HG03442 (cell line): ENCODE measurements at regions not wholly inside any gene's neighbourhood (a gene's known extent, or its start where the extent isn't known, plus 50 kb on each side); places are given as distances from the start of the nearest gene placed in this dataset.

ENCODE experiments used
- ATAC-seq: cut with Tn5 transposase; IDR thresholded peaks from one replicate; pipeline ENCODE4 v1.9.1; 2021; ENCODE audit warnings: mild to moderate bottlenecking, moderate library complexity; ENCODE audit not compliant: unreplicated experiment

GRCh38 chr17:55829995-55830612 lies 79.3 kb downstream of the PCTP start:
- ATAC-seq, result no peak

GRCh38 chr17:55830699-55831471 lies 80.0 kb downstream of the PCTP start:
- ATAC-seq, result no peak

- ATAC-seq, result no peak
These were observed 82.5 kb downstream of the PCTP start for GRCh38 chr17:55833306-55833705.

- ATAC-seq, result no peak
These were observed 91.7 kb downstream of the PCTP start for GRCh38 chr17:55842405-55843158.

- no peak for ATAC-seq
These were observed 92.9 kb downstream of the PCTP start for GRCh38 chr17:55843785-55844184.

GRCh38 chr17:55845385-55845784 lies 94.5 kb downstream of the PCTP start:
- no peak for ATAC-seq

- no peak for ATAC-seq
These were observed 95.9 kb downstream of the PCTP start for GRCh38 chr17:55846745-55847144.

- peak; percentile 64 for ATAC-seq
These were observed 101.9 kb downstream of the PCTP start for GRCh38 chr17:55852734-55853133.

- ATAC-seq, result no peak
These were observed 108.5 kb downstream of the PCTP start for GRCh38 chr17:55859301-55859795.

GRCh38 chr17:55865072-55865762 lies 114.4 kb downstream of the PCTP start:
- ATAC-seq, result no peak

- ATAC-seq, result no peak
These were observed 119.2 kb downstream of the PCTP start for GRCh38 chr17:55870044-55870443.

GRCh38 chr17:55872374-55872773 lies 121.5 kb downstream of the PCTP start:
- ATAC-seq, result peak; percentile 54

- no peak for ATAC-seq
These were observed 122.3 kb downstream of the PCTP start for GRCh38 chr17:55873017-55873758.

GRCh38 chr17:55883149-55883548 lies 132.3 kb downstream of the PCTP start:
- no peak for ATAC-seq

GRCh38 chr17:55887531-55887930 lies 136.7 kb downstream of the PCTP start:
- ATAC-seq, result no peak

- ATAC-seq, result no peak
These were observed 138.4 kb downstream of the PCTP start for GRCh38 chr17:55889271-55889670.

- ATAC-seq, result no peak
These were observed 144.4 kb downstream of the PCTP start for GRCh38 chr17:55895112-55895759.

GRCh38 chr17:55897301-55897700 lies 146.4 kb downstream of the PCTP start:
- ATAC-seq, result no peak

- ATAC-seq, result no peak
These were observed 147.3 kb downstream of the PCTP start for GRCh38 chr17:55898195-55898594.

- ATAC-seq, result no peak
These were observed 149.3 kb downstream of the PCTP start for GRCh38 chr17:55900188-55900587.
